ENCODE measurements at regions not wholly inside any gene's neighbourhood (a gene's known extent, or its start where the extent isn't known, plus 50 kb on each side); places are given as distances from the start of the nearest gene placed in this dataset.

GRCh38 chr9:2955575-2955974, 111.7 kb upstream of the PUM3 start:
- no peak for TF ChIP-seq CTCF (IDR thresholded peaks at IDR 0.05 in 4 of 5, conservative IDR thresholded peaks at IDR 0.05 in 1 of 5)
- no peak for TF ChIP-seq POLR2A (IDR thresholded peaks at IDR 0.05)

Data from gastrocnemius medialis (tissue), 4 donors.